Activated CD4-positive, alpha-beta memory T cell treated with anti-CD3 and anti-CD28 coated beads for 36 hours (primary cell): ENCODE measurements at regions not wholly inside any gene's neighbourhood (a gene's known extent, or its start where the extent isn't known, plus 50 kb on each side); places are given as distances from the start of the nearest gene placed in this dataset.
"Not testable (repeated sequence)": the region's sequence is repeated elsewhere in the genome, so short reads cannot be mapped to it uniquely, and the experiment has no call there.

Experiments used
- CTCF ChIA-PET: fragments of 350-600 bp; sonication (Branson Sonifier 250); formaldehyde crosslinking; loops from one replicate; lab custom pipeline; 2021; ENCODE audit warnings: antibody characterized with exemption, inconsistent platforms; lab: Charles Lee
- POLR2A ChIA-PET: fragments of 350-600 bp; sonication (Branson Sonifier 250); formaldehyde crosslinking; loops from one replicate; lab custom pipeline; 2021; ENCODE audit warnings: antibody characterized with exemption; lab: Charles Lee
- DNase-seq: peaks from one replicate; pipeline ENCODE4 v3.0.0-alpha.2; 2020
- H3K27ac Mint-ChIP-seq: one replicate; pipeline ENCODE4 v1.8.0; 2021; ENCODE audit warnings: mixed read lengths
- H3K27me3 Mint-ChIP-seq: one replicate; pipeline ENCODE4 v1.8.0; 2021; ENCODE audit warnings: mixed read lengths
- H3K36me3 Mint-ChIP-seq: one replicate; pipeline ENCODE4 v1.8.0; 2021; ENCODE audit warnings: mixed read lengths
- H3K4me1 Mint-ChIP-seq: one replicate; pipeline ENCODE4 v1.8.0; 2021; ENCODE audit warnings: low read depth, mixed read lengths
- H3K4me3 Mint-ChIP-seq: one replicate; pipeline ENCODE4 v1.8.0; 2021; ENCODE audit warnings: mild to moderate bottlenecking, mixed read lengths
- H3K9me3 Mint-ChIP-seq: one replicate; pipeline ENCODE4 v1.8.0; 2021; ENCODE audit warnings: mixed read lengths
- intact Hi-C: fragments of 100-400 bp; cut with micrococcal nuclease; formaldehyde crosslinking; loops from one replicate; pipeline ENCODE4 v1.15.1; 2023

DNA sequence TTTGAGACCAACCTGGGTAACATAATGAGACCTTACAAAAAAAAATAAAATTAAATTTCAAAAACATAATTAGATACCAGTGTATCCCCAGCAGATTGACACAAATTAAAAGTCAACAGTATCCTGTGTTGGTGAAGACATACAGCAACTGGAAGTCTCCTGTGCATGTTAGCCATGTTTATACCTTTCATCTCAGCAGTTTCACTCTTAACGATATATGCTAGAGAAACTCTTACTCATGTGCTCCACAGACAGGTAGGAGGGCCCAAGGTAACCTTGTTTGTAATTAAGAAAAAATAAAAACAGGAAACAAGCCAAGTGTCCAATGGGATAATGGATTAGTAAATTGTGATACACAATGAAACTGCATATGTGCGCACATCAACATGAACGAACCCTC lies 50.1 kb upstream of the N4BP3 start:
- no peaks in the 10 kb centered on the region for H3K9me3 Mint-ChIP-seq
- intact Hi-C loops: no loop called here
- CTCF ChIA-PET: no interaction called here
- no peak overlapping the region for H3K4me3 Mint-ChIP-seq
- no peak for DNase-seq
- POLR2A ChIA-PET: no interaction called here
- peaks cover 2% of the 10 kb centered on the region for H3K4me1 Mint-ChIP-seq
- H3K27ac Mint-ChIP-seq: no peak overlapping the region
- no peaks in the 10 kb centered on the region for H3K36me3 Mint-ChIP-seq
- H3K27me3 Mint-ChIP-seq: peaks cover 5% of the 10 kb centered on the region

DNA sequence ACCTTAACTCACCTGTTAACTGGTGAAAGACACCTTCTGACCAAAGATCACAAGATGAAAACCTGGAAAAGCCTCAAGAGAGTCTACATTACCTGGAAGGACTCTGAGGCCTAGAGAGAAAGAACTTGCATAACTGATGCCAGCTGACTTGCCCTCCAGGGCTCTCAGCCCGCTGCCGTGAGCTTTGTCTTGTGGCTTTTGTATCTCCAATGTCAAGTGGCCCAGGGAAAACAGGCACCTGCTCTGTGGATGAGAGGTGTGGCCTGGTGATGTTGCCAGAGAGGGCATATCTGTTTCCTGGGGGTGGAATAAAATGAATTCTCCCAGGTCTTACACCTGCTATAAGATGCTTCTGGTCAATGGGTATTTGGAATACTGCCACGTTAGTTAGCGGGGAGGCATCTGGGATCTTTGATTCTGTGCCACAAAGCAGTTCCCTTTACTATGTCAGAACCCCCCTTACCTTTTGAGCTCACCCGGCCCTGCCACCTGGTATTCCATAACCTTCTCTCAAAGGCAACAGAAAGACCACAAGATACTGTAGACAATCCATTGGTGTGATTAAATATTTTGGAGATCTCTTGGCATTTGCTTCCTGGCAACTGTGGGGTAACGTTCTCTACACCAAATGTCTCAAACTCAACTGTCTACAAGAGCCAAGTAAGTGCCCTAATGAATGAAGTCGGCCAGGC lies 54.9 kb upstream of the N4BP3 start:
- intact Hi-C loops: no loop called here
- Mint-ChIP-seq H3K4me3 (no peak overlapping the region), H3K27ac (no peak overlapping the region), H3K36me3 (no peaks in the 10 kb centered on the region), H3K4me1 (peaks cover 2% of the 10 kb centered on the region), H3K27me3 (peaks cover 3% of the 10 kb centered on the region), H3K9me3 (no peaks in the 10 kb centered on the region)
- CTCF ChIA-PET: no interaction called here
- POLR2A ChIA-PET: no interaction called here
- no peak for DNase-seq

DNA sequence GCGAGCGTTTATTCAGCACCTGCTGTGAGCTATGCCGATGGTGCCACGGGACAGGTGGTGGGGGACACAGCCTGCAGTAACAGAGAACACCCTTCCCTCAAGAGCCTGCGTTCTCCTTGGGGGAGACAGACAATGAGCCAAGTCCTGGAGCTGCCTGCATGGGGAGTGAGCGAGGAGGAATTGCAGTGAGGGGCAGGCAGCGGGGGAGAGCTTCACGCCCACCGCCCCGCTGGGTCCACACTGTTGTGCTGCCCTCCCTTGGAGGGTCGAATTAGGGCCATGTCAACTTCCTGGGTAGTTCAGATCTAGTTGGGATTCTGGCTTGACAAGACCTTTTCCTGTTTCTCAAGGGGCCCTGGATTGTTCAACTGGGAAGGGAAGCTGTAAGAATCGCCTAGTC lies 55.5 kb upstream of the N4BP3 start:
- DNase-seq: no peak
- Mint-ChIP-seq H3K4me3 (no peak overlapping the region), H3K27ac (no peak overlapping the region), H3K9me3 (no peaks in the 10 kb centered on the region), H3K36me3 (no peaks in the 10 kb centered on the region), H3K4me1 (peaks cover 2% of the 10 kb centered on the region), H3K27me3 (peaks cover 3% of the 10 kb centered on the region)
- intact Hi-C loops: no loop called here
- POLR2A ChIA-PET: no interaction called here
- CTCF ChIA-PET: no interaction called here

DNA sequence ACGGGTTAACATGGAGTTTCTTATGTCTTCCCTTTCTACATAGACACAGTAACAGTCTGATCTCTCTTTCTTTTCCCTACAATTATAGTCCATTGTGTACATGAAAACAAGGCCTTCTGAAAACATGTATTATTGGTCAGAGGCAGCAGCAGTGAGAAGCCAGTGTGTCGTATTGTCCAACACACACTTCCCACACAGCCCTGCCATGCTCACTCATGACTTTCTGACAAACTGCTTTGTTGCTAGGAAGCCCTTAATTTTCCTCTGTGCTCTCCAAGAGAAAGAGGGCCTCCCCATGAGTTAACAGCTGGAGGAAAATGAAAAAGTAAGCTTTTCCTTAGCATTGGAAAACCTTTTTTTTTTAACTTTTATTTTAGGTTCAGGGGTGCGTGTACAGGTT lies 56.4 kb upstream of the N4BP3 start:
- DNase-seq: no peak
- H3K4me3 Mint-ChIP-seq: no peak overlapping the region
- peaks cover 3% of the 10 kb centered on the region for H3K27me3 Mint-ChIP-seq
- POLR2A ChIA-PET: interaction anchor here (0.6 kb wide), 1 partner anchor 585 kb away, joined by 3 read pairs; no protein-coding TSS in a partner anchor
- H3K27ac Mint-ChIP-seq: no peak overlapping the region
- no peaks in the 10 kb centered on the region for H3K4me1 Mint-ChIP-seq
- no peaks in the 10 kb centered on the region for H3K9me3 Mint-ChIP-seq
- no peaks in the 10 kb centered on the region for H3K36me3 Mint-ChIP-seq
- CTCF ChIA-PET: interaction anchor here (0.6 kb wide), 1 partner anchor 44 kb away, joined by 3 read pairs; no protein-coding TSS in a partner anchor
- intact Hi-C loops: no loop called here

DNA sequence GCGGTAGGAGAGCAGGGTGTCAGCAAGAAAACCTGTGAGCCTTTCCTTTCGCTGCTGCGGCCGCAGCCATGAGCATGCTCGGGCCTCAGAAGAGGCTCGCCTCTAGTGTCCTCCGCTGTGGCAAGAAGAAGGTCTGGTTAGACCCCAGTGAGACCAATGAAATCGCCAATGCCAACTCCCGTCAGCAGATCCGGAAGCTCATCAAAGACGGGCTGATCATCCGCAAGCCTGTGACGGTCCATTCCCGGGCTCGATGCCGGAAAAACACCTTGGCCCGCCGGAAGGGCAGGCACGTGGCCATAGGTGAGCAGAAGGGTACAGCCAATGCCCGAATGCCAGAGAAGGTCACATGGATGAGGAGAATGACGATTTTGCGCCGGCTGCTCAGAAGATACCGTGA lies 57.8 kb upstream of the N4BP3 start:
- DNase-seq, H3K27me3 Mint-ChIP-seq, CTCF ChIA-PET, POLR2A ChIA-PET, H3K4me1 Mint-ChIP-seq, H3K4me3 Mint-ChIP-seq, H3K27ac Mint-ChIP-seq, H3K9me3 Mint-ChIP-seq, intact Hi-C loops, H3K36me3 Mint-ChIP-seq: not testable (repeated sequence)

DNA sequence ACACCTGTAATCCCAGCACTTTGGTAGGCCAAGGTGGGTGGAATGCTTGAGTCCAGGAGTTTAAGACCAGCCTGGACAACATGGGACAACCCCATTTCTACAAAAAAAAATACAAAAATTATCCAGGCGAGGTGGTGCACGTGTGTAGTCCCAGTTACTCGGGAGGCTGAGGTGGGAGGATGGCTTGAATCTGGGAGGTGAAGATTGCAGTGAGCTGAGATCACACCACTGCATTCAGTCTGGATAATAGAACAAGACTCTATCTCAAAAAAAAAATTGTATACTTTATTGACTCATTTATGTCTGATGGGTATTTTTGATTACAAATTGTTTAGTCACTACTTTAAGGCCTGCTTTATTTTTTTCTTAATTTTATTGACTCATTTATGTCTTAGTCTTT lies 56.0 kb upstream of the PROP1 start:
- POLR2A ChIA-PET, H3K27ac Mint-ChIP-seq, H3K27me3 Mint-ChIP-seq, intact Hi-C loops, H3K4me3 Mint-ChIP-seq, CTCF ChIA-PET, H3K4me1 Mint-ChIP-seq, H3K9me3 Mint-ChIP-seq, H3K36me3 Mint-ChIP-seq, DNase-seq: not testable (repeated sequence)

DNA sequence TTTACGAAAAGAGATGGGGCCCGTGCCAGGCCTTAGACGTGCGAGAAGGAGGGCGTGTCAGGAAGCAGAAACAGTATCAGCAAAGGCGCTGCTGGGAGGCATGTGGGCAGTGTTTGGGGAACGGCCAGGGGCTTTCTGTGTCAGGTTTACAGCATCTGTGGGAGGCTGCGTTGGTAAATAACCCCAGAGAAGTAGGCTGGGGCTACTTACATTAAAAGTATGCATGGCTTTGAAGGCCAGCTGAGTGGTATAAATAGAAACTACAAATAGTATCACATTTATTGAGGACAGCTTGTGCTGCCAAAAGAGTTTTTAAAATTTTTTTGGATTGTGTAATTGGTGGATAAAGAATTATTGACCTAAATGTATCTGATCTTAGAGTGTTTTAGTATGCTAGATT lies 54.8 kb upstream of the PROP1 start:
- intact Hi-C loops, H3K27me3 Mint-ChIP-seq, H3K4me1 Mint-ChIP-seq, POLR2A ChIA-PET, H3K27ac Mint-ChIP-seq, DNase-seq, CTCF ChIA-PET, H3K4me3 Mint-ChIP-seq, H3K9me3 Mint-ChIP-seq, H3K36me3 Mint-ChIP-seq: not testable (repeated sequence)

DNA sequence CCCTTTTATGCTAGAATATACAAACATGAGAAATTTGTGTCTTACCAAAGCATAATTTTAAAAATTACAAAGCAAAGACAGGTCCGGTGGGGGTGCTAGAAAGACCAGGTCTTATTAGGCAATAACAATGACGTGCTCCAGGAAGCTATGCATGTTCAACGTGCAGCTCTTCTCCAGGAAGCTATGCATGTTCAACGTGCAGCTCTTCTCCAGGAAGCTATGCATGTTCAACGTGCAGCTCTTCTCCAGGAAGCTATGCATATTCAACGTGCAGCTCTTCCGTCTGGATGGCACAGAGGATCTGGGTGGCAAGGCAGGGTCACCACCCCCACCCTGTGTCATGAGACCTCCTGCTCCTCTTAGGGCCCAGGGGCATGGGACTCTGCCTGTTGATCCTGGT lies 51.9 kb upstream of the PROP1 start:
- POLR2A ChIA-PET, H3K4me3 Mint-ChIP-seq, H3K27me3 Mint-ChIP-seq, intact Hi-C loops, DNase-seq, H3K4me1 Mint-ChIP-seq, H3K27ac Mint-ChIP-seq, H3K9me3 Mint-ChIP-seq, CTCF ChIA-PET, H3K36me3 Mint-ChIP-seq: not testable (repeated sequence)

DNA sequence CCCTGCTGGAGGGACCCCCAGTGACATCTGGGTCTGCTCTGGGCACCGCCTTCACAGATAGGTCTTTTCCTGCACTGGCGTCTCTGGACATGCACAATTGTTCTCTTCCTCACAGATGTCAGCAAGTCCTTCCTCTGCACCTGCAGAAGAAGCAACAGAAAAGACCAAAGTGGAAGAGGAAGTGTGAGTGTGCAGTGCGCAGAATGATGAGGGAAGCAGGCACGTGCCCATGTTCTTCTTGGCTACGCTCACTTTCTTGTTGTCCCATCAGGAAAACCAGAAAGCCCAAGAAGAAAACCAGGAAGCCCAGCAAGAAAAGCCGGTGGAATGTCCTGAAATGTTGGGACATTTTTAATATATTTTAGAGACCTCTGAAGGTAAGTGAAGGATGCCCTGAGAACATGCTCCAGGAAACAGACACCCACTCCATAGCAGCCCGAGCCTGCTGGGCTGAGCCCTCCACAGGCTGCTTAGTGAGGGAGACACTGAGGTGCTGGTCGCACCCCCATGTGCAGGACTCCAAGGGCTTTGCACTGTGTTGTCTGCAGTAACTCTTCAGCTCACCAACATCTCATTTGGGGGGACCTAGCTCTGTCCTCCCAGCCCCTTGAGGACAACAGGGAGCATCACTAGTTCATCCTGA lies 50.8 kb upstream of the PROP1 start:
- H3K36me3 Mint-ChIP-seq, DNase-seq, intact Hi-C loops, H3K4me1 Mint-ChIP-seq, H3K27ac Mint-ChIP-seq, CTCF ChIA-PET, H3K9me3 Mint-ChIP-seq, H3K4me3 Mint-ChIP-seq, H3K27me3 Mint-ChIP-seq, POLR2A ChIA-PET: not testable (repeated sequence)

DNA sequence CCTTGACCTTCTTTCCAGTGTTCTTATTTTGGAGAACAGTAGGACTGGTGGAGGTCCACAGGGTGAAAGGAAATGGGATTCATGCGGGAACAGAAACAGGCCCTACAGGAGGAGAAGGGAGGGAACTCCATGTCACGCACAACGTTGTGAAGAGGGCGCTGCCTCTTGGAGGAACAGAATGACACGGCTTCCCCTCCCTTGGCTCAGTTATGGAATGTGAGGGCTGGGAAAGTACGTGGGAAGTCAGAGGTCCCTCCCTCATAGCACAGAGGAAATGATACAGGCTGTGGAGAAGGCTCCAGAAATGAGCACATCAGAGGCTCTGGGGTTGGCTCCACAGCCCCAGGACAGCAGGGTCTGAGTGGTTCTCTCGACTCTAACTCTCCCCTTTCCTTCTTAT lies 49.9 kb upstream of the PROP1 start:
- POLR2A ChIA-PET, H3K4me3 Mint-ChIP-seq, H3K4me1 Mint-ChIP-seq, H3K27ac Mint-ChIP-seq, H3K27me3 Mint-ChIP-seq, H3K36me3 Mint-ChIP-seq, DNase-seq, intact Hi-C loops, H3K9me3 Mint-ChIP-seq, CTCF ChIA-PET: not testable (repeated sequence)
